ENCODE measurements at regions not wholly inside any gene's neighbourhood (a gene's known extent, or its start where the extent isn't known, plus 50 kb on each side); places are given as distances from the start of the nearest gene placed in this dataset.
"Not testable (repeated sequence)": the region's sequence is repeated elsewhere in the genome, so short reads cannot be mapped to it uniquely, and the experiment has no call there.

- DNase-seq (ENCODE audit: low spot score): no peak
These were observed 964.6 kb downstream of the SI start for GRCh38 chr3:164113371-164114332.

- no peak for DNase-seq (ENCODE audit: low spot score)
These were observed 981.9 kb downstream of the SI start for GRCh38 chr3:164096352-164096751.

- DNase-seq (ENCODE audit: low spot score): no peak
These were observed 982.3 kb downstream of the SI start for GRCh38 chr3:164095949-164096348.

GRCh38 chr3:164095279-164095678 is 983.0 kb downstream of the SI start:
- no peak for DNase-seq (ENCODE audit: low spot score)

GRCh38 chr3:164094546-164094945 is 983.8 kb downstream of the SI start:
- DNase-seq (ENCODE audit: low spot score): no peak

GRCh38 chr3:164080208-164080607 is 998.1 kb downstream of the SI start:
- no peak for DNase-seq (ENCODE audit: low spot score)

GRCh38 chr3:164064298-164064697 is 1014.0 kb downstream of the SI start:
- no peak for DNase-seq (ENCODE audit: low spot score)

- no peak for DNase-seq (ENCODE audit: low spot score)
These were observed 1017.4 kb downstream of the SI start for GRCh38 chr3:164060923-164061322.

GRCh38 chr3:164049847-164050246 is 1028.4 kb downstream of the SI start:
- DNase-seq (ENCODE audit: low spot score): no peak

GRCh38 chr3:164048451-164048850 is 1029.8 kb downstream of the SI start:
- no peak for DNase-seq (ENCODE audit: low spot score)

- DNase-seq (ENCODE audit: low spot score): no peak
These were observed 1037.3 kb downstream of the SI start for GRCh38 chr3:164040991-164041390.

GRCh38 chr3:164030194-164030593 is 1048.1 kb downstream of the SI start:
- no peak for DNase-seq (ENCODE audit: low spot score)

- DNase-seq (ENCODE audit: low spot score): no peak
These were observed 1053.5 kb downstream of the SI start for GRCh38 chr3:164024786-164025185.

GRCh38 chr3:164023480-164023879 is 1054.8 kb downstream of the SI start:
- no peak for DNase-seq (ENCODE audit: low spot score)

GRCh38 chr3:164018500-164018899 is 1059.8 kb downstream of the SI start:
- DNase-seq (ENCODE audit: low spot score): no peak

GRCh38 chr3:164007765-164008164 is 1070.5 kb downstream of the SI start:
- DNase-seq (ENCODE audit: low spot score): no peak

- DNase-seq (ENCODE audit: low spot score): no peak
These were observed 1074.1 kb downstream of the SI start for GRCh38 chr3:164004205-164004604.

GRCh38 chr3:164003016-164003415 is 1075.3 kb downstream of the SI start:
- DNase-seq (ENCODE audit: low spot score): not testable (repeated sequence)

GRCh38 chr3:163983940-163984339 is 1094.4 kb downstream of the SI start:
- DNase-seq (ENCODE audit: low spot score): no peak

GRCh38 chr3:163971861-163972260 is 1106.4 kb downstream of the SI start:
- DNase-seq (ENCODE audit: low spot score): no peak

- no peak for DNase-seq (ENCODE audit: low spot score)
These were observed 1121.2 kb downstream of the SI start for GRCh38 chr3:163957072-163957471.

- no peak for DNase-seq (ENCODE audit: low spot score)
These were observed 1124.8 kb downstream of the SI start for GRCh38 chr3:163953526-163953925.

GRCh38 chr3:163952499-163952898 is 1125.8 kb downstream of the SI start:
- no peak for DNase-seq (ENCODE audit: low spot score)

All from LoVo (cell line).